ENCODE measurements at regions not wholly inside any gene's neighbourhood (a gene's known extent, or its start where the extent isn't known, plus 50 kb on each side); places are given as distances from the start of the nearest gene placed in this dataset.
"Not testable (repeated sequence)": the region's sequence is repeated elsewhere in the genome, so short reads cannot be mapped to it uniquely, and the experiment has no call there.

DNA sequence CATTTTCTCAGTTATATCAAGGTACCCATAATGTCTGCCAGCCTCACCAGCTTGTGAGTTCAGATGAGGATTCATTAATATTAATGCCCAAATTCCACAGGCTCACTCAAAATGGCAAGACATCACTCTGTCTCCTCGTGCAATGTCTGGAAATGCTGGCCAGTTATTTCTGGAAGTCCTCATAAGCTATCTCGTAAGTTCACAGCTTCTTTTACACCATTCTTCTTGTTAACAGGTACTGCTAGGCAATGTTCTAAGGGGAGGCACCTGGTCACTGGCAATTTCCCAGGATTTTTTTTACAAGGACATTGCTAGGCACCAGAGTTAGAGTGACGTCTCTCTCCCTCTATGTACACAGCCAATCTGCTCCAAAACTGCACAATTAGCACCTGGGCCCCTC, 80.2 kb upstream of the SEMA3C start:
- H3K4me3 ChIP-seq (ENCODE audit: low read depth, low read length) = no peak overlapping the region
- TF ChIP-seq, protein P1, sequence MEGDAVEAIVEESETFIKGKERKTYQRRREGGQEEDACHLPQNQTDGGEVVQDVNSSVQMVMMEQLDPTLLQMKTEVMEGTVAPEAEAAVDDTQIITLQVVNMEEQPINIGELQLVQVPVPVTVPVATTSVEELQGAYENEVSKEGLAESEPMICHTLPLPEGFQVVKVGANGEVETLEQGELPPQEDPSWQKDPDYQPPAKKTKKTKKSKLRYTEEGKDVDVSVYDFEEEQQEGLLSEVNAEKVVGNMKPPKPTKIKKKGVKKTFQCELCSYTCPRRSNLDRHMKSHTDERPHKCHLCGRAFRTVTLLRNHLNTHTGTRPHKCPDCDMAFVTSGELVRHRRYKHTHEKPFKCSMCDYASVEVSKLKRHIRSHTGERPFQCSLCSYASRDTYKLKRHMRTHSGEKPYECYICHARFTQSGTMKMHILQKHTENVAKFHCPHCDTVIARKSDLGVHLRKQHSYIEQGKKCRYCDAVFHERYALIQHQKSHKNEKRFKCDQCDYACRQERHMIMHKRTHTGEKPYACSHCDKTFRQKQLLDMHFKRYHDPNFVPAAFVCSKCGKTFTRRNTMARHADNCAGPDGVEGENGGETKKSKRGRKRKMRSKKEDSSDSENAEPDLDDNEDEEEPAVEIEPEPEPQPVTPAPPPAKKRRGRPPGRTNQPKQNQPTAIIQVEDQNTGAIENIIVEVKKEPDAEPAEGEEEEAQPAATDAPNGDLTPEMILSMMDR (IDR thresholded peaks at IDR 0.05; ENCODE audit: insufficient read depth, low read length) = no peak
- no peak for DNase-seq (ENCODE audit: low read depth)

DNA sequence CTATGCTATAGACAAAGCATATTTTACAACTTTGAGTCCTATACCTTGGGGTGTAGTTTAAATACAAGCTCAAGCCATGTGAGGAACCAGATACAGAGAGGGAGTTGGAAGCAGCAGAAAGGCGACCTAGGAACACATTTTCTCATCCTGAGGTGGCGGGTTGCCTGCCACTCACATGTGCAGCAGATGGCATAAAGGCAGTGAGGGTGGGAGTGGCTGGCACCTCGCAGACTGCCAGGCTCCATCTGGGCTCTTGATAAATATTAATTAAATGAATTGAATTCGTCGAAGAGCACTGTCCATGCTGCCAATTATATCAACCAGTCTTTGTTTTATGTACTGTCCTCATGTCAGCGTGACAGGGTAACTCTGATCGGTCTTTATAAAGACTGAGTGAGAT, 79.0 kb upstream of the SEMA3C start:
- H3K4me3 ChIP-seq (ENCODE audit: low read depth, low read length) = no peak overlapping the region
- TF ChIP-seq, protein P1 (IDR thresholded peaks at IDR 0.05; ENCODE audit: insufficient read depth, low read length) = no peak
- DNase-seq (ENCODE audit: low read depth) = no peak

DNA sequence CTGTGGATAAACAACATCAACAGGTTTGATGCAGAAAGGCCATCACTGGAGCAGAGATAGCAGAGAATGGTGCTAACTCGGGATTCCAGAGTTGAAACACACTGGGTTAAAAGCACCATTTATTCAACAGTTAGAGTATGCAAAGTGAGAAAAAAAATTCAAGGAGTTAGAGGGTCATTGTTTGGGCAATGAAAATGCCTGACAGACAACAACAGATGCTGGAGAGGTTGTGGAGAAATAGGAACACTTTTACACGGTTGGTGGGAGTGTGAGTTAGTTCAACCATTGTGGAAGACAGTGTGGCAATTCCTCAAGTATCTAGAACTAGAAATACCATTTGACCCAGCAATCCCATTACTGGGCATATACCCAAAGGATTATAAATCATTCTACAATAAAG, 77.4 kb upstream of the SEMA3C start:
- not testable (repeated sequence) for DNase-seq (ENCODE audit: low read depth); H3K4me3 ChIP-seq (ENCODE audit: low read depth, low read length)

DNA sequence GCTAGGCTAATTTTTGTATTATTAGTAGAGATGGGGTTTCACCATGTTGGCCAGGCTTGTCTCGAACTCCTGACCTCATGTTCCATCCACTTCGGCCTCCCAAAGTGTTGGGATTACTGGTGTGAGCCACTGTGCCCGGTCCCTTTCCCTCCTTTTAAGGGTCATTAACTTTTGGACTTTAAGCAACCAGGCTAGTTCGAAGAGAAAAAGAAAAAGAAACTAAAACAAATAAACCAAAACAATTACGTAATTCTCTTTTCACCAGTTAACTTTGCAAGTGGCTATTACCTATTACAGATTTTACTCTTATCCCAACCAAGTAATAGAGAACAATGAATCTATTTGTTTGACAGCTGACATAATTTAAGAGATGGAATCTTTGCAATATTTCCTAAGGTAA, 72.8 kb upstream of the SEMA3C start:
- H3K4me3 ChIP-seq (ENCODE audit: low read depth, low read length) = no peak overlapping the region
- TF ChIP-seq, protein P1 (IDR thresholded peaks at IDR 0.05; ENCODE audit: insufficient read depth, low read length) = no peak
- no peak for DNase-seq (ENCODE audit: low read depth)

DNA sequence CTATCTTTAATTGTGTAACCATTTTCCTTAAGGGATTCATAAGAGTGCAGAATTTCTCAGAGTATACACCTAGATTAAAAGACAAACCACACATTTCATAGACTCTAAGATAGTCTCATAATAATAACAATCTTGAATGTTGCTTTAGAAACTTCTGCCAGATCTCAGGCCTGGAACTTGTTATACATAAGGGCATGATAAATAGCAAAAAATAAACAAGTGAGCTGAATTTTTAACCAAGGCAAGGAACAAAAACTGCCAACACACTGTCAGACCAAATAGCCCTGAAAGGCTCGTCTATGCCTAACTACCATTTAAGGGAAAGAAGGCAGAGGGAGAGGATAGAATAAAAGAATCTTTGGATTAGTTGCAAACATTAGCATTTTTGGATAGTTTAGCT, 65.8 kb upstream of the SEMA3C start:
- TF ChIP-seq, protein P1 (IDR thresholded peaks at IDR 0.05; ENCODE audit: insufficient read depth, low read length) = no peak
- no peak overlapping the region for H3K4me3 ChIP-seq (ENCODE audit: low read depth, low read length)
- DNase-seq (ENCODE audit: low read depth) = peak; percentile 22

DNA sequence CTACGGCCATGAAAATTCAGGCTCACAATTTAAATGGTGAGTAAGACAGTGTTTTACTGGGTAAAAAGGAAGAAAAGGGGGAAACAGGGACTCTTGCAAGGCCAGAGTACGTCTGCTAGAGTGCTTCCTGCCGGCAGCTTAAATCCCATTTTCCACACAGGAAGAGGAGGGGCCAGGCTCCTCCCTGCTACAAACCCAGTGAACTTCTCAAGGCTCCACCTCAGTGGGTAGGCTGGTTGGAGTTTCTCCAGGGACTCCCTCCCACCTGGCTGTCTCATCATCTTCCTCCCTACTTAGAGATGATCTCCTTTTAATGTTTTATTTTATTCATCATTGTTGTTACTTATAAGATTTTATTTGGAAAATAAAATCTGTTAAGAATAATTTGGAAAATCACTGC, 62.6 kb upstream of the SEMA3C start:
- H3K4me3 ChIP-seq (ENCODE audit: low read depth, low read length) = no peak overlapping the region
- no peak for DNase-seq (ENCODE audit: low read depth)
- TF ChIP-seq, protein P1 (IDR thresholded peaks at IDR 0.05; ENCODE audit: insufficient read depth, low read length) = no peak

DNA sequence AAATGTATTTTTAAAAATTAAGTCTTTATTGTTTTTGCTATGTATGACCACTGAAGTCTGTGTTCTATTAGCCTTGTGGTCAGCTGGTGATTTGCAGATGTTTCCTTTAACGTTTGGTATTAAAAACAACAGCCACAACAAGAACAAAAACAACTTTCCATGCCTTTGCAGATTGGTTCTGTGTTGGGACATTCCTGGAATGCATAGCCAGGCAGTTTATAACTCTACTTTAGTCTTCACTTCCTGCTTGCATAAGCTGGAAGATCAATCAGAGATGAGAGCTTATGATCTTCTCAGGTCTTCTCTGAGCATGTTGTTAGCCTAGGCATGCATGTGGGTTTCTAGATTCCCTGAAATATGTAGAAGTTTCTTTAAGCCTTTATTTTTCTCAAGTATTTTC, 58.9 kb upstream of the SEMA3C start:
- no peak overlapping the region for H3K4me3 ChIP-seq (ENCODE audit: low read depth, low read length)
- no peak for DNase-seq (ENCODE audit: low read depth)
- TF ChIP-seq, protein P1 (IDR thresholded peaks at IDR 0.05; ENCODE audit: insufficient read depth, low read length) = no peak
